B cell (primary cell): ENCODE measurements at regions not wholly inside any gene's neighbourhood (a gene's known extent, or its start where the extent isn't known, plus 50 kb on each side); places are given as distances from the start of the nearest gene placed in this dataset.

Experiments used
- ATAC-seq: fragments of 200-7000 bp; cut with Tn5 transposase; one replicate; pipeline ENCODE4 v1.10.0; 2021; ENCODE audit warnings: low read depth, mild to moderate bottlenecking, moderate number of reproducible peaks, moderate library complexity
- CTCF ChIA-PET: fragments of 350-600 bp; sonication (Branson Sonifier 250); formaldehyde crosslinking; loops from one replicate; lab custom pipeline; 2021; ENCODE audit warnings: antibody characterized with exemption, inconsistent platforms; lab: Charles Lee
- POLR2A ChIA-PET: fragments of 350-600 bp; sonication (Branson Sonifier 250); formaldehyde crosslinking; loops from one replicate; lab custom pipeline; 2021; ENCODE audit warnings: antibody characterized with exemption; lab: Charles Lee
- DNase-seq: peaks from one replicate; pipeline ENCODE4 v3.0.0; 2013
- H2AFZ ChIP-seq: 2 replicates; pipeline ENCODE4 v1.6.1; 2012; ENCODE audit warnings: mild to moderate bottlenecking, low read depth, low read length; ENCODE audit not compliant: insufficient read depth, poor library complexity, severe bottlenecking
- H3K27ac ChIP-seq, 2 donors: 1 replicate in 1 of 2; 2 replicates in 1 of 2; pipeline ENCODE4 v1.5.1; 2012 to 2013; ENCODE audit warnings: low read length in 2 of 2, mild to moderate bottlenecking in 2 of 2, moderate library complexity in 1 of 2
- H3K27me3 ChIP-seq, 4 experiments: fragments of 200-600 bp in 1 of 4; sonication (generic) in 1 of 4; replicated peaks in 1 of 4; 1 replicate in 2 of 4; 2 replicates in 2 of 4; pipeline versions ENCODE4 v1.6.1 to v1.7.0; 2013 to 2016; ENCODE audit warnings: low read length in 3 of 4, mild to moderate bottlenecking in 2 of 4, mixed read lengths in 1 of 4, moderate library complexity in 1 of 4; ENCODE audit not compliant: insufficient read depth in 4 of 4, control insufficient read depth in 3 of 4; ENCODE audit errors: control extremely low read depth in 1 of 4
- H3K36me3 ChIP-seq, 2 experiments: replicated peaks in 1 of 2; 1 replicate in 1 of 2; 2 replicates in 1 of 2; pipeline versions ENCODE4 v1.6.1 to v1.7.1; 2013; ENCODE audit warnings: low read length in 1 of 2; ENCODE audit not compliant: insufficient read depth in 2 of 2, control insufficient read depth in 1 of 2; ENCODE audit errors: control extremely low read depth in 1 of 2, extremely low read depth in 1 of 2
- H3K4me1 ChIP-seq, 2 donors: fragments of 200-600 bp in 1 of 2; sonication (generic) in 1 of 2; 1 replicate in 1 of 2; 2 replicates in 1 of 2; pipeline versions ENCODE4 v1.5.1 to v1.6.1; 2013 to 2017; ENCODE audit warnings: low read length in 2 of 2; ENCODE audit not compliant: control insufficient read depth in 2 of 2, insufficient read depth in 2 of 2
- H3K4me2 ChIP-seq: replicated peaks from 2 replicates; pipeline ENCODE3; 2012; ENCODE audit warnings: mild to moderate bottlenecking, low read depth, low read length; ENCODE audit not compliant: poor library complexity, severe bottlenecking
- H3K4me3 ChIP-seq, 5 experiments: fragments of 200-600 bp in 1 of 5; sonication (generic) in 1 of 5; 1 replicate in 3 of 5; 2 replicates in 2 of 5; pipeline versions ENCODE4 v1.5.1 to v1.7.0; 2011 to 2016; ENCODE audit warnings: low read length in 4 of 5, mild to moderate bottlenecking in 4 of 5, low read depth in 2 of 5, control low read depth in 1 of 5, moderate library complexity in 1 of 5; ENCODE audit not compliant: insufficient read depth in 1 of 5; ENCODE audit errors: control extremely low read depth in 1 of 5, extremely low read depth in 1 of 5
- H3K79me2 ChIP-seq: fragments of 200-600 bp; sonication (generic); one replicate; pipeline ENCODE4 v1.6.0; 2016; ENCODE audit warnings: low read length; ENCODE audit not compliant: control insufficient read depth, insufficient read depth
- H3K9ac ChIP-seq: fragments of 200-600 bp; sonication (generic); 2 replicates; pipeline ENCODE4 v1.6.1; 2017; ENCODE audit warnings: mild to moderate bottlenecking, low read length, moderate library complexity
- H3K9me3 ChIP-seq, 3 donors: one replicate each; pipeline versions ENCODE4 v1.6.1 to v1.7.1; 2013; ENCODE audit warnings: low read length in 2 of 3; ENCODE audit not compliant: control insufficient read depth in 2 of 3, insufficient read depth in 1 of 3; ENCODE audit errors: control extremely low read depth in 1 of 3
- H4K20me1 ChIP-seq: 2 replicates; pipeline ENCODE4 v1.6.0; 2012; ENCODE audit warnings: mild to moderate bottlenecking, low read length; ENCODE audit not compliant: insufficient read depth, control insufficient read depth, poor library complexity, severe bottlenecking
- H3K27ac Mint-ChIP-seq: one replicate; pipeline ENCODE4 v1.8.0; 2021; ENCODE audit warnings: mixed read lengths
- H3K27me3 Mint-ChIP-seq: one replicate; pipeline ENCODE4 v1.8.0; 2021; ENCODE audit warnings: mixed read lengths
- H3K4me1 Mint-ChIP-seq: one replicate; pipeline ENCODE4 v1.8.0; 2021; ENCODE audit warnings: mixed read lengths
- H3K4me3 Mint-ChIP-seq: one replicate; pipeline ENCODE4 v1.8.0; 2021; ENCODE audit warnings: mixed read lengths
- H3K9me3 Mint-ChIP-seq: one replicate; pipeline ENCODE4 v1.8.0; 2022; ENCODE audit warnings: mixed read lengths; ENCODE audit not compliant: insufficient read depth
- CTCF ChIP-seq: fragments of 200-600 bp; IDR thresholded peaks from one replicate; pipeline ENCODE4 v1.8.0; 2022; ENCODE audit warnings: antibody characterized with exemption, mild to moderate bottlenecking
- EZH2 ChIP-seq: IDR thresholded peaks from 2 replicates; pipeline ENCODE4 v1.6.1; 2012; ENCODE audit warnings: borderline replicate concordance, low read depth, mild to moderate bottlenecking, moderate library complexity, low read length; ENCODE audit not compliant: insufficient read depth, poor library complexity, severe bottlenecking
- WGBS: methylation state at CpG from one replicate; pipeline ENCODE4 v1.1.5; 2013; ENCODE audit warnings: missing lambda C conversion rate; ENCODE audit not compliant: insufficient coverage; 5-methylcytosine and 5-hydroxymethylcytosine counted together
- intact Hi-C: fragments of 100-400 bp; cut with micrococcal nuclease; formaldehyde crosslinking; loops from one replicate; pipeline ENCODE4 v1.10.0; 2022

- H2AFZ ChIP-seq: no peak overlapping the region
- no peak overlapping the region for H3K9ac ChIP-seq
- CTCF ChIA-PET: no interaction called here
- WGBS: 95% methylated on average over 3 of the region's 4 CpGs
- H3K9me3 ChIP-seq: no peaks in the 10 kb centered on the region
- no peaks in the 10 kb centered on the region for H4K20me1 ChIP-seq
- TF ChIP-seq CTCF: no peak
- TF ChIP-seq EZH2: no peak
- no peak for DNase-seq
- POLR2A ChIA-PET: no interaction called here
- peaks cover 11% of the 10 kb centered on the region for H3K27me3 Mint-ChIP-seq
- H3K36me3 ChIP-seq: no peaks in the 10 kb centered on the region
- H3K27me3 ChIP-seq: no peaks in the 10 kb centered on the region
- no peaks in the 10 kb centered on the region for H3K79me2 ChIP-seq
- H3K4me1 ChIP-seq: no peaks in the 10 kb centered on the region
- H3K27ac ChIP-seq: no peak overlapping the region
- ATAC-seq: no peak
- no peaks in the 10 kb centered on the region for H3K4me1 Mint-ChIP-seq
- H3K27ac Mint-ChIP-seq: no peak overlapping the region
- intact Hi-C loops: no loop called here
- H3K4me3 ChIP-seq: no peak overlapping the region
- H3K4me3 Mint-ChIP-seq: no peak overlapping the region
- H3K9me3 Mint-ChIP-seq: no peaks in the 10 kb centered on the region
- H3K4me2 ChIP-seq: no peak overlapping the region
These were observed 144.1 kb upstream of the COPS8 start for GRCh38 chr2:236941551-236941950.

- H3K27ac Mint-ChIP-seq: no peak overlapping the region
- Histone ChIP-seq H3K9me3 (no peaks in the 10 kb centered on the region), H3K4me2 (no peak overlapping the region), H3K36me3 (no peaks in the 10 kb centered on the region), H3K4me3 (no peak overlapping the region), H2AFZ (no peak overlapping the region), H4K20me1 (no peaks in the 10 kb centered on the region), H3K27ac (no peak overlapping the region), H3K9ac (no peak overlapping the region), H3K27me3 (peaks cover 0 to 2% (median 0%) of the 10 kb centered on the region in 4 experiments), H3K4me1 (no peaks in the 10 kb centered on the region), H3K79me2 (no peaks in the 10 kb centered on the region)
- no peak overlapping the region for H3K4me3 Mint-ChIP-seq
- WGBS: no CpG with 5 or more reads among the region's 4 CpGs
- ChIA-PET CTCF (no interaction called here), POLR2A (no interaction called here)
- H3K9me3 Mint-ChIP-seq: no peaks in the 10 kb centered on the region
- DNase-seq: no peak
- TF ChIP-seq CTCF (no peak), EZH2 (no peak)
- peaks cover 15% of the 10 kb centered on the region for H3K27me3 Mint-ChIP-seq
- H3K4me1 Mint-ChIP-seq: no peaks in the 10 kb centered on the region
- intact Hi-C loops: no loop called here
- no peak for ATAC-seq
These were observed 143.1 kb upstream of the COPS8 start for GRCh38 chr2:236942554-236942953.
